Testis (tissue), 2 donors: ENCODE measurements at regions not wholly inside any gene's neighbourhood (a gene's known extent, or its start where the extent isn't known, plus 50 kb on each side); places are given as distances from the start of the nearest gene placed in this dataset.
"Not testable (repeated sequence)": the region's sequence is repeated elsewhere in the genome, so short reads cannot be mapped to it uniquely, and the experiment has no call there.

Experiments
- DNase-seq: peaks from one replicate; pipeline ENCODE4 v3.0.0-alpha.2; 2019
- H3K27ac ChIP-seq, 2 donors: fragments of 200-600 bp; sonication (generic); one replicate each; pipeline ENCODE4 v1.5.1; 2019
- H3K27me3 ChIP-seq: fragments of 200-600 bp; sonication (generic); one replicate; pipeline ENCODE4 v1.5.1; 2019
- H3K36me3 ChIP-seq: fragments of 200-600 bp; sonication (generic); one replicate; pipeline ENCODE4 v1.5.1; 2017; ENCODE audit warnings: low read depth; ENCODE audit errors: missing control alignments
- H3K4me1 ChIP-seq: fragments of 200-600 bp; sonication (generic); one replicate; pipeline ENCODE4 v1.5.1; 2019
- H3K4me3 ChIP-seq, 2 donors: fragments of 200-600 bp; sonication (generic); one replicate each; pipeline ENCODE4 v1.5.1; 2017 to 2019
- H3K9me3 ChIP-seq: fragments of 200-600 bp; sonication (generic); one replicate; pipeline ENCODE4 v1.5.1; 2017
- CTCF ChIP-seq, 3 experiments: fragments of 450-650 bp in 2 of 3; fragments of 200-600 bp in 1 of 3; sonication (generic) in 1 of 3; IDR thresholded peaks; one replicate each; pipeline ENCODE4 v1.5.1; 2016 to 2019; ENCODE audit warnings: antibody characterized with exemption in 3 of 3, mild to moderate bottlenecking in 2 of 3, moderate library complexity in 1 of 3
- POLR2A ChIP-seq: fragments of 450-650 bp; IDR thresholded peaks from one replicate; pipeline ENCODE4 v1.6.1; 2017; ENCODE audit warnings: antibody characterized with exemption, mild to moderate bottlenecking, moderate library complexity
- WGBS, 2 donors: methylation state at CpG; one replicate each; pipeline ENCODE4 v1.1.5; 2018; 5-methylcytosine and 5-hydroxymethylcytosine counted together
- intact Hi-C: fragments of 100-400 bp; cut with DNase I; formaldehyde crosslinking; loops from one replicate; pipeline ENCODE4 v1.15.1; 2023; ENCODE audit warnings: low total_unique reads

GRCh38 chr12:131229426-131230339 lies 276.0 kb downstream of the ADGRD1 start:
- intact Hi-C loops: no loop called here
- WGBS, 2 donors: 60 to 71% methylated on average over 12 to 17 of the region's 17 CpGs

GRCh38 chr12:131230340-131231031 lies 276.8 kb downstream of the ADGRD1 start:
- intact Hi-C loops: no loop called here
- Histone ChIP-seq H3K27ac (no peak overlapping the region), H3K4me3 (no peak overlapping the region), H3K9me3 (no peaks in the 10 kb centered on the region), H3K27me3 (no peaks in the 10 kb centered on the region), H3K36me3 (no peaks in the 10 kb centered on the region), H3K4me1 (peaks cover 11% of the 10 kb centered on the region)
- DNase-seq: no peak
- WGBS, 2 donors: 71 to 76% methylated on average over 17 of the region's 17 CpGs
- TF ChIP-seq POLR2A (no peak), CTCF (IDR thresholded peaks at IDR 0.05) (no peak)

More at GRCh38 chr12:131229426-131230339, 276.0 kb downstream of the ADGRD1 start:
- H3K9me3 ChIP-seq: no peaks in the 10 kb centered on the region
- peaks cover 11% of the 10 kb centered on the region for H3K4me1 ChIP-seq
- no peak overlapping the region for H3K4me3 ChIP-seq
- DNase-seq: no peak
- H3K36me3 ChIP-seq: no peaks in the 10 kb centered on the region
- no peaks in the 10 kb centered on the region for H3K27me3 ChIP-seq
- TF ChIP-seq CTCF (IDR thresholded peaks at IDR 0.05) (no peak), POLR2A (no peak)
- peak overlapping the region in 1 of 2 donors; percentile 10 for H3K27ac ChIP-seq

- Histone ChIP-seq H3K27ac (no peak overlapping the region), H3K4me1 (peaks cover 11% of the 10 kb centered on the region), H3K4me3 (no peak overlapping the region), H3K9me3 (no peaks in the 10 kb centered on the region), H3K27me3 (no peaks in the 10 kb centered on the region), H3K36me3 (no peaks in the 10 kb centered on the region)
- intact Hi-C loops: no loop called here
- WGBS, 2 donors: 78 to 87% methylated on average over 22 to 23 of the region's 23 CpGs
- TF ChIP-seq CTCF (IDR thresholded peaks at IDR 0.05): no peak
- no peak for TF ChIP-seq POLR2A
- DNase-seq: no peak
Observed at GRCh38 chr12:131231032-131231980, 277.6 kb downstream of the ADGRD1 start.

- Histone ChIP-seq H3K4me1 (peaks cover 11% of the 10 kb centered on the region), H3K4me3 (no peak overlapping the region), H3K36me3 (no peaks in the 10 kb centered on the region), H3K27ac (no peak overlapping the region), H3K27me3 (no peaks in the 10 kb centered on the region), H3K9me3 (no peaks in the 10 kb centered on the region)
- DNase-seq: no peak
- TF ChIP-seq POLR2A (no peak), CTCF (IDR thresholded peaks at IDR 0.05) (no peak)
- intact Hi-C loops: no loop called here
- 81 to 90% methylated on average over 5 of the region's 5 CpGs for WGBS, 2 donors
Observed at GRCh38 chr12:131232036-131232435, 278.3 kb downstream of the ADGRD1 start.

GRCh38 chr12:131232872-131233271 lies 279.2 kb downstream of the ADGRD1 start:
- H3K27me3 ChIP-seq, H3K36me3 ChIP-seq, H3K4me3 ChIP-seq, H3K9me3 ChIP-seq, H3K27ac ChIP-seq, intact Hi-C loops, DNase-seq: not testable (repeated sequence)
- WGBS, 2 donors: 82 to 92% methylated on average over 5 to 14 of the region's 14 CpGs
- peaks cover 11% of the 10 kb centered on the region for H3K4me1 ChIP-seq

GRCh38 chr12:131233850-131234789 lies 280.4 kb downstream of the ADGRD1 start:
- WGBS, 2 donors: 87 to 94% methylated on average over 15 to 16 of the region's 16 CpGs
- H3K36me3 ChIP-seq, H3K4me3 ChIP-seq, DNase-seq, H3K9me3 ChIP-seq, H3K27me3 ChIP-seq, intact Hi-C loops, H3K27ac ChIP-seq: not testable (repeated sequence)
- H3K4me1 ChIP-seq: peaks cover 11% of the 10 kb centered on the region
